ENCODE measurements at regions not wholly inside any gene's neighbourhood (a gene's known extent, or its start where the extent isn't known, plus 50 kb on each side); places are given as distances from the start of the nearest gene placed in this dataset.

- DNase-seq (ENCODE audit: low spot score) (no peak), ATAC-seq (ENCODE audit: low read depth) (no peak)
- no peak overlapping the region for H3K27ac ChIP-seq (ENCODE audit: poor library complexity, severe bottlenecking)
- no peaks in the 10 kb centered on the region for H3K36me3 ChIP-seq (ENCODE audit: low read depth)
- H3K4me3 ChIP-seq (ENCODE audit: severe bottlenecking) = no peak overlapping the region
- TF ChIP-seq CTCF (IDR thresholded peaks at IDR 0.05; ENCODE audit: poor library complexity, severe bottlenecking) = no peak
- H3K4me1 ChIP-seq (ENCODE audit: insufficient read depth, poor library complexity, severe bottlenecking) = no peaks in the 10 kb centered on the region
- no peaks in the 10 kb centered on the region for H3K27me3 ChIP-seq (ENCODE audit: insufficient read depth, poor library complexity, severe bottlenecking)
- no peaks in the 10 kb centered on the region for H3K9me3 ChIP-seq (ENCODE audit: severe bottlenecking)
Measured at GRCh38 chr10:7484456-7485243, 73.8 kb upstream of the SFMBT2 start.

- ATAC-seq (ENCODE audit: low read depth) (no peak), DNase-seq (ENCODE audit: low spot score) (no peak)
- no peak overlapping the region for H3K27ac ChIP-seq (ENCODE audit: poor library complexity, severe bottlenecking)
- TF ChIP-seq CTCF (IDR thresholded peaks at IDR 0.05; ENCODE audit: poor library complexity, severe bottlenecking) = no peak
- H3K9me3 ChIP-seq (ENCODE audit: severe bottlenecking) = no peaks in the 10 kb centered on the region
- no peak overlapping the region for H3K4me3 ChIP-seq (ENCODE audit: severe bottlenecking)
- no peaks in the 10 kb centered on the region for H3K36me3 ChIP-seq (ENCODE audit: low read depth)
- no peaks in the 10 kb centered on the region for H3K4me1 ChIP-seq (ENCODE audit: insufficient read depth, poor library complexity, severe bottlenecking)
- H3K27me3 ChIP-seq (ENCODE audit: insufficient read depth, poor library complexity, severe bottlenecking) = no peaks in the 10 kb centered on the region
Measured at GRCh38 chr10:7483848-7484247, 73.0 kb upstream of the SFMBT2 start.

- no peak for ATAC-seq (ENCODE audit: low read depth)
- no peak overlapping the region for H3K27ac ChIP-seq (ENCODE audit: poor library complexity, severe bottlenecking)
Measured at GRCh38 chr10:7482992-7483391, 72.2 kb upstream of the SFMBT2 start.

GRCh38 chr10:7481368-7481765, 70.5 kb upstream of the SFMBT2 start:
- no peaks in the 10 kb centered on the region for H3K27me3 ChIP-seq (ENCODE audit: insufficient read depth, poor library complexity, severe bottlenecking)
- H3K36me3 ChIP-seq (ENCODE audit: low read depth) = no peaks in the 10 kb centered on the region
- DNase-seq (ENCODE audit: low spot score) (no peak), ATAC-seq (ENCODE audit: low read depth) (no peak)
- no peak overlapping the region for H3K27ac ChIP-seq (ENCODE audit: poor library complexity, severe bottlenecking)
- no peaks in the 10 kb centered on the region for H3K9me3 ChIP-seq (ENCODE audit: severe bottlenecking)
- no peak overlapping the region for H3K4me3 ChIP-seq (ENCODE audit: severe bottlenecking)
- no peaks in the 10 kb centered on the region for H3K4me1 ChIP-seq (ENCODE audit: insufficient read depth, poor library complexity, severe bottlenecking)
- TF ChIP-seq CTCF (IDR thresholded peaks at IDR 0.05; ENCODE audit: poor library complexity, severe bottlenecking) = no peak

More at GRCh38 chr10:7482992-7483391, 72.2 kb upstream of the SFMBT2 start:
- no peaks in the 10 kb centered on the region for H3K4me1 ChIP-seq (ENCODE audit: insufficient read depth, poor library complexity, severe bottlenecking)
- no peaks in the 10 kb centered on the region for H3K36me3 ChIP-seq (ENCODE audit: low read depth)
- no peaks in the 10 kb centered on the region for H3K27me3 ChIP-seq (ENCODE audit: insufficient read depth, poor library complexity, severe bottlenecking)
- no peak overlapping the region for H3K4me3 ChIP-seq (ENCODE audit: severe bottlenecking)
- H3K9me3 ChIP-seq (ENCODE audit: severe bottlenecking) = no peaks in the 10 kb centered on the region
- no peak for DNase-seq (ENCODE audit: low spot score)
- no peak for TF ChIP-seq CTCF (IDR thresholded peaks at IDR 0.05; ENCODE audit: poor library complexity, severe bottlenecking)

DNA sequence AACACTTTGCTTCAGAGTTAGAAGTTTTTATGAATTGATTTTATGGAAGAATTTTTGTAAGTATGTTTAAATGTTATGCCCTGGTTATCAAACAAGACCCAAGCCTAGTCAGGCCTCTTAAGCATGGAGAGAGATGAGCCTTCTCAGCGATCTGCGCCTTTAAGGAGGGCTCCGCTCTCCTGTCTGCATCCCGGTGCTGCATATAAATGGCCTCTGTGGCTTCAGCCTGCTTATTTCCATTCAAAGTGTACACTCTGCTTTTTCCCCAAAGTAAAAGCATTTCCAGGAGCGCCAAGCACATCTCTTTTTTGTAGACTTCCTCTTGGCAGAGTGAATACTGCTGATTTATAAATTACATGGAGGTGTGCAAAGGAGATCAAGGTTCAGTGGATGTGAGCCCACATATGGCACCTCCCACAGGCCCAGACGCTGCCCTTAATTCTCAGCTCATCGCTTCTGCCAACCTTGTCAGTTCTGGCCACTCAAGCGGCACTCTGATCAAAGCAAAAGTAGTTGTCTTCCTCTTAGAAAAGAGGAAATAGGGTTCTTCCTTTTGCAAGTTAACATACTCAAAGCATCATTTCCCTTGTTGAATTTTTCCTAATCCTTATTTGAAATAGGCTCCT, 70.0 kb upstream of the SFMBT2 start:
- no peak overlapping the region for H3K4me3 ChIP-seq (ENCODE audit: severe bottlenecking)
- no peak for TF ChIP-seq CTCF (IDR thresholded peaks at IDR 0.05; ENCODE audit: poor library complexity, severe bottlenecking)

More for the DNA sequence above, 70.0 kb upstream of the SFMBT2 start:
- Histone ChIP-seq H3K27me3 (ENCODE audit: insufficient read depth, poor library complexity, severe bottlenecking) (no peaks in the 10 kb centered on the region), H3K4me1 (ENCODE audit: insufficient read depth, poor library complexity, severe bottlenecking) (no peaks in the 10 kb centered on the region), H3K36me3 (ENCODE audit: low read depth) (no peaks in the 10 kb centered on the region), H3K9me3 (ENCODE audit: severe bottlenecking) (no peaks in the 10 kb centered on the region), H3K27ac (ENCODE audit: poor library complexity, severe bottlenecking) (no peak overlapping the region)
- no peak for DNase-seq (ENCODE audit: low spot score)
- no peak for ATAC-seq (ENCODE audit: low read depth)

Data from RWPE2 (cell line).